ENCODE measurements at regions not wholly inside any gene's neighbourhood (a gene's known extent, or its start where the extent isn't known, plus 50 kb on each side); places are given as distances from the start of the nearest gene placed in this dataset.

- TF ChIP-seq CTCF (IDR thresholded peaks at IDR 0.05 in 8 of 11, conservative IDR thresholded peaks at IDR 0.05 in 3 of 11), result no peak
- TF ChIP-seq POLR2AphosphoS5 (IDR thresholded peaks at IDR 0.05), result no peak
- TF ChIP-seq POLR2A (IDR thresholded peaks at IDR 0.05), result no peak
These were observed 104.7 kb upstream of the PKDCC start for GRCh38 chr2:41943159-41943558.
